RWPE2 (cell line): ENCODE measurements at regions not wholly inside any gene's neighbourhood (a gene's known extent, or its start where the extent isn't known, plus 50 kb on each side); places are given as distances from the start of the nearest gene placed in this dataset.

Experiments
- ATAC-seq: fragments of 200-7000 bp; cut with Tn5 transposase; 3 replicates; pipeline ENCODE4 v1.9.1; 2021; ENCODE audit warnings: low read depth
- DNase-seq: peaks from one replicate; pipeline ENCODE4 v3.0.0-alpha.2; 2020; ENCODE audit warnings: low spot score
- H3K27ac ChIP-seq: fragments of 450-650 bp; 2 replicates; pipeline ENCODE4 v1.5.1; 2017; ENCODE audit warnings: mild to moderate bottlenecking; ENCODE audit not compliant: poor library complexity, severe bottlenecking
- H3K27me3 ChIP-seq: fragments of 250-450 bp; sonication (Bioruptor Pico); 2 replicates; pipeline ENCODE4 v1.5.1; 2021; ENCODE audit warnings: mild to moderate bottlenecking, moderate library complexity; ENCODE audit not compliant: insufficient read depth, poor library complexity, severe bottlenecking
- H3K36me3 ChIP-seq: fragments of 250-450 bp; sonication (Bioruptor Pico); 2 replicates; pipeline ENCODE4 v1.5.1; 2020; ENCODE audit warnings: low read depth, mild to moderate bottlenecking, moderate library complexity
- H3K4me1 ChIP-seq: fragments of 250-450 bp; sonication (Bioruptor Pico); 2 replicates; pipeline ENCODE4 v1.5.1; 2021; ENCODE audit warnings: mild to moderate bottlenecking, moderate library complexity; ENCODE audit not compliant: insufficient read depth, poor library complexity, severe bottlenecking
- H3K4me3 ChIP-seq: fragments of 250-450 bp; sonication (Bioruptor Pico); 2 replicates; pipeline ENCODE4 v1.5.1; 2021; ENCODE audit warnings: mild to moderate bottlenecking, moderate library complexity; ENCODE audit not compliant: severe bottlenecking
- H3K9me3 ChIP-seq: fragments of 250-450 bp; sonication (Bioruptor Pico); 2 replicates; pipeline ENCODE4 v1.5.1; 2021; ENCODE audit warnings: mild to moderate bottlenecking, moderate library complexity; ENCODE audit not compliant: severe bottlenecking
- CTCF ChIP-seq: fragments of 450-650 bp; IDR thresholded peaks from one replicate; pipeline ENCODE4 v1.5.1; 2017; ENCODE audit warnings: mild to moderate bottlenecking, moderate library complexity; ENCODE audit not compliant: poor library complexity, severe bottlenecking

GRCh38 chr5:148937239-148937638 is 110.8 kb downstream of the ADRB2 start:
- DNase-seq: no peak
- H3K4me3 ChIP-seq: no peak overlapping the region
- no peaks in the 10 kb centered on the region for H3K36me3 ChIP-seq
- peak; percentile 74 for ATAC-seq
- H3K27me3 ChIP-seq: no peaks in the 10 kb centered on the region
- peaks cover 23% of the 10 kb centered on the region for H3K4me1 ChIP-seq
- TF ChIP-seq CTCF: no peak
- peak overlapping the region; percentile 31 for H3K27ac ChIP-seq
- H3K9me3 ChIP-seq: peaks cover 2% of the 10 kb centered on the region

- TF ChIP-seq CTCF: no peak
- peaks cover 2% of the 10 kb centered on the region for H3K9me3 ChIP-seq
- DNase-seq (no peak), ATAC-seq (no peak)
- peaks cover 23% of the 10 kb centered on the region for H3K4me1 ChIP-seq
- H3K27me3 ChIP-seq: no peaks in the 10 kb centered on the region
- H3K4me3 ChIP-seq: no peak overlapping the region
- H3K27ac ChIP-seq: peak overlapping the region; percentile 31
- no peaks in the 10 kb centered on the region for H3K36me3 ChIP-seq
These were observed 111.6 kb downstream of the ADRB2 start for GRCh38 chr5:148937830-148938521.

GRCh38 chr5:148938522-148938882 is 112.1 kb downstream of the ADRB2 start:
- no peaks in the 10 kb centered on the region for H3K27me3 ChIP-seq
- ATAC-seq (peak; percentile 51; the same call in 2 of the 3 replicates), DNase-seq (no peak)
- H3K4me3 ChIP-seq: no peak overlapping the region
- H3K27ac ChIP-seq: peak overlapping the region; percentile 31
- H3K4me1 ChIP-seq: peaks cover 23% of the 10 kb centered on the region
- H3K36me3 ChIP-seq: no peaks in the 10 kb centered on the region
- no peak for TF ChIP-seq CTCF
- peaks cover 2% of the 10 kb centered on the region for H3K9me3 ChIP-seq

GRCh38 chr5:148939676-148940075 is 113.3 kb downstream of the ADRB2 start:
- DNase-seq: no peak
- peak; percentile 87 for ATAC-seq
- Histone ChIP-seq H3K36me3 (no peaks in the 10 kb centered on the region), H3K9me3 (peaks cover 2% of the 10 kb centered on the region), H3K27me3 (no peaks in the 10 kb centered on the region), H3K27ac (peak overlapping the region; percentile 31), H3K4me1 (peaks cover 23% of the 10 kb centered on the region), H3K4me3 (no peak overlapping the region)
- TF ChIP-seq CTCF: no peak

GRCh38 chr5:148941810-148942209 is 115.4 kb downstream of the ADRB2 start:
- H3K27me3 ChIP-seq: no peaks in the 10 kb centered on the region
- no peak overlapping the region for H3K4me3 ChIP-seq
- ATAC-seq (no peak), DNase-seq (no peak)
- peaks cover 2% of the 10 kb centered on the region for H3K9me3 ChIP-seq
- no peak overlapping the region for H3K27ac ChIP-seq
- no peaks in the 10 kb centered on the region for H3K36me3 ChIP-seq
- peaks cover 23% of the 10 kb centered on the region for H3K4me1 ChIP-seq
- no peak for TF ChIP-seq CTCF
